HEK293 (cell line): ENCODE measurements at regions not wholly inside any gene's neighbourhood (a gene's known extent, or its start where the extent isn't known, plus 50 kb on each side); places are given as distances from the start of the nearest gene placed in this dataset.
A peak's percentile ranks its signal among the peaks of the same experiment; 100 is the strongest.

Experiments
- CTCF ChIP-seq: fragments of 450-650 bp; formaldehyde crosslinking; IDR thresholded peaks from 2 replicates; pipeline ENCODE4 v1.5.1; 2016; ENCODE audit warnings: missing biosample characterization, missing genetic modification characterization
- PRDM10 ChIP-seq: fragments of 450-650 bp; formaldehyde crosslinking; IDR thresholded peaks from 2 replicates; pipeline ENCODE4 v1.5.1; 2016; ENCODE audit warnings: missing biosample characterization, missing genetic modification characterization
- WT1 ChIP-seq: fragments of 450-650 bp; formaldehyde crosslinking; IDR thresholded peaks from 2 replicates; pipeline ENCODE4 v1.5.1; 2016; ENCODE audit warnings: missing biosample characterization, missing genetic modification characterization
- YY1 ChIP-seq: fragments of 450-650 bp; formaldehyde crosslinking; IDR thresholded peaks from 2 replicates; pipeline ENCODE4 v1.5.1; 2018; ENCODE audit warnings: missing biosample characterization, missing genetic modification characterization
- ZBTB20 ChIP-seq: fragments of 450-650 bp; formaldehyde crosslinking; IDR thresholded peaks from 2 replicates; pipeline ENCODE4 v1.5.1; 2016; ENCODE audit warnings: missing biosample characterization, missing genetic modification characterization
- ZNF114 ChIP-seq: fragments of 450-650 bp; formaldehyde crosslinking; IDR thresholded peaks from 2 replicates; pipeline ENCODE4 v1.5.0; 2017; ENCODE audit warnings: missing biosample characterization, missing genetic modification characterization
- ZNF175 ChIP-seq: fragments of 450-650 bp; formaldehyde crosslinking; IDR thresholded peaks from 2 replicates; pipeline ENCODE4 v1.5.1; 2016; ENCODE audit warnings: missing biosample characterization, missing genetic modification characterization
- ZNF324 ChIP-seq: fragments of 450-650 bp; formaldehyde crosslinking; IDR thresholded peaks from 2 replicates; pipeline ENCODE4 v1.5.1; 2016; ENCODE audit warnings: missing biosample characterization, missing genetic modification characterization
- ZNF426 ChIP-seq: fragments of 450-650 bp; formaldehyde crosslinking; IDR thresholded peaks from 2 replicates; pipeline ENCODE4 v1.5.1; 2017; ENCODE audit warnings: missing biosample characterization, missing genetic modification characterization, mild to moderate bottlenecking, inconsistent platforms, moderate library complexity
- ZNF473 ChIP-seq: fragments of 450-650 bp; formaldehyde crosslinking; IDR thresholded peaks from 2 replicates; pipeline ENCODE4 v1.5.1; 2017; ENCODE audit warnings: missing biosample characterization, missing genetic modification characterization
- TF ChIP-seq, protein P1 (sequence below): fragments of 450-650 bp; formaldehyde crosslinking; IDR thresholded peaks from 2 replicates; pipeline ENCODE4 v1.5.1; 2016; ENCODE audit warnings: missing biosample characterization, missing genetic modification characterization, low read depth

DNA sequence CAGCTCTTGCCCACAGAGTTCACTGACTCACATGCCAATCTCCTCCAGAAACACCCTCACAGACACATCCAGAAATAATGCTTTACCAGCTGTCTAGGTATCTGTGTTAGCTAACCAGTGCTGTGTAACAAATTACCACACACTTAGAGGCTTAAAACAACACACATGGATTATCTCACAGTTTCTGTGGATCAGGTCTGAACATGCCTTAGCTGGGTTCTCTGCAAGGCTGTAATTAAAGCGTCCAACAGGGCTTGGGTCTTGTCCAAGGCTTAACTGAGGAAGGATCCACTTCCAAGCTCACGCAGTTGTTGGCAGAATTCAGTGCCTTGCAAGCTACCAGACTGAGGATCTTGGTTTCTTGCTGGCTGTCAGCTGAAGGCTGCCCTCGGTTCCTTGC is 92.5 kb upstream of the RGS4 start:
- TF ChIP-seq WT1 (tag by site-specific recombination) = no peak
- no peak for TF ChIP-seq ZNF426
- TF ChIP-seq CTCF (tag by site-specific recombination) = no peak
- TF ChIP-seq YY1 (tag by site-specific recombination) = no peak
- TF ChIP-seq, protein P1, sequence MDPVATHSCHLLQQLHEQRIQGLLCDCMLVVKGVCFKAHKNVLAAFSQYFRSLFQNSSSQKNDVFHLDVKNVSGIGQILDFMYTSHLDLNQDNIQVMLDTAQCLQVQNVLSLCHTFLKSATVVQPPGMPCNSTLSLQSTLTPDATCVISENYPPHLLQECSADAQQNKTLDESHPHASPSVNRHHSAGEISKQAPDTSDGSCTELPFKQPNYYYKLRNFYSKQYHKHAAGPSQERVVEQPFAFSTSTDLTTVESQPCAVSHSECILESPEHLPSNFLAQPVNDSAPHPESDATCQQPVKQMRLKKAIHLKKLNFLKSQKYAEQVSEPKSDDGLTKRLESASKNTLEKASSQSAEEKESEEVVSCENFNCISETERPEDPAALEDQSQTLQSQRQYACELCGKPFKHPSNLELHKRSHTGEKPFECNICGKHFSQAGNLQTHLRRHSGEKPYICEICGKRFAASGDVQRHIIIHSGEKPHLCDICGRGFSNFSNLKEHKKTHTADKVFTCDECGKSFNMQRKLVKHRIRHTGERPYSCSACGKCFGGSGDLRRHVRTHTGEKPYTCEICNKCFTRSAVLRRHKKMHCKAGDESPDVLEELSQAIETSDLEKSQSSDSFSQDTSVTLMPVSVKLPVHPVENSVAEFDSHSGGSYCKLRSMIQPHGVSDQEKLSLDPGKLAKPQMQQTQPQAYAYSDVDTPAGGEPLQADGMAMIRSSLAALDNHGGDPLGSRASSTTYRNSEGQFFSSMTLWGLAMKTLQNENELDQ (tag by site-specific recombination) = no peak
- no peak for TF ChIP-seq ZNF175
- no peak for TF ChIP-seq ZNF114
- no peak for TF ChIP-seq ZBTB20 (tag by site-specific recombination)
- no peak for TF ChIP-seq ZNF324 (tag by site-specific recombination)
- TF ChIP-seq ZNF473 (tag by site-specific recombination) = no peak
- peak; percentile 76 for TF ChIP-seq PRDM10 (tag by site-specific recombination)
